WTC11 (cell line): ENCODE measurements at regions not wholly inside any gene's neighbourhood (a gene's known extent, or its start where the extent isn't known, plus 50 kb on each side); places are given as distances from the start of the nearest gene placed in this dataset.

Source experiments
- CBFB ChIP-seq: sonication (generic); formaldehyde crosslinking; IDR thresholded peaks from 2 replicates; pipeline ENCODE4 v1.8.1; 2022; ENCODE audit warnings: mild to moderate bottlenecking, low read depth, missing genetic modification reagents
- TP53 ChIP-seq: sonication (generic); formaldehyde crosslinking; IDR thresholded peaks from 2 replicates; pipeline ENCODE4 v1.8.1; 2023; ENCODE audit warnings: mild to moderate bottlenecking, missing genetic modification reagents
- ZBTB21 ChIP-seq: sonication (generic); formaldehyde crosslinking; IDR thresholded peaks from 2 replicates; pipeline ENCODE4 v1.8.1; 2023; ENCODE audit warnings: mild to moderate bottlenecking, missing genetic modification reagents, borderline replicate concordance
- TF ChIP-seq, protein P1 (sequence below): fragments of 200-600 bp; IDR thresholded peaks from 2 replicates; pipeline ENCODE4 v1.8.0; 2022; ENCODE audit warnings: antibody characterized with exemption
- TF ChIP-seq, protein P2 (sequence below): sonication (generic); formaldehyde crosslinking; conservative IDR thresholded peaks from 2 replicates; pipeline ENCODE4 v1.8.1; 2023; ENCODE audit warnings: mild to moderate bottlenecking, low read depth, missing genetic modification reagents, moderate library complexity
- TF ChIP-seq, protein P3 (sequence below): sonication (generic); formaldehyde crosslinking; IDR thresholded peaks from 2 replicates; pipeline ENCODE4 v1.8.0; 2022; ENCODE audit warnings: mild to moderate bottlenecking, missing genetic modification reagents
- TF ChIP-seq, protein P4 (sequence below): sonication (generic); formaldehyde crosslinking; IDR thresholded peaks from 2 replicates; pipeline ENCODE4 v1.8.1; 2023; ENCODE audit warnings: mild to moderate bottlenecking, missing genetic modification reagents

GRCh38 chr4:31674313-31674947 lies 954.3 kb downstream of the PCDH7 start:
- TF ChIP-seq CBFB (CRISPR knock-in tag) (no peak), TP53 (CRISPR knock-in tag) (no peak), ZBTB21 (CRISPR knock-in tag) (no peak)
- TF ChIP-seq, protein P1, sequence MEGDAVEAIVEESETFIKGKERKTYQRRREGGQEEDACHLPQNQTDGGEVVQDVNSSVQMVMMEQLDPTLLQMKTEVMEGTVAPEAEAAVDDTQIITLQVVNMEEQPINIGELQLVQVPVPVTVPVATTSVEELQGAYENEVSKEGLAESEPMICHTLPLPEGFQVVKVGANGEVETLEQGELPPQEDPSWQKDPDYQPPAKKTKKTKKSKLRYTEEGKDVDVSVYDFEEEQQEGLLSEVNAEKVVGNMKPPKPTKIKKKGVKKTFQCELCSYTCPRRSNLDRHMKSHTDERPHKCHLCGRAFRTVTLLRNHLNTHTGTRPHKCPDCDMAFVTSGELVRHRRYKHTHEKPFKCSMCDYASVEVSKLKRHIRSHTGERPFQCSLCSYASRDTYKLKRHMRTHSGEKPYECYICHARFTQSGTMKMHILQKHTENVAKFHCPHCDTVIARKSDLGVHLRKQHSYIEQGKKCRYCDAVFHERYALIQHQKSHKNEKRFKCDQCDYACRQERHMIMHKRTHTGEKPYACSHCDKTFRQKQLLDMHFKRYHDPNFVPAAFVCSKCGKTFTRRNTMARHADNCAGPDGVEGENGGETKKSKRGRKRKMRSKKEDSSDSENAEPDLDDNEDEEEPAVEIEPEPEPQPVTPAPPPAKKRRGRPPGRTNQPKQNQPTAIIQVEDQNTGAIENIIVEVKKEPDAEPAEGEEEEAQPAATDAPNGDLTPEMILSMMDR, result no peak
- TF ChIP-seq, protein P2, sequence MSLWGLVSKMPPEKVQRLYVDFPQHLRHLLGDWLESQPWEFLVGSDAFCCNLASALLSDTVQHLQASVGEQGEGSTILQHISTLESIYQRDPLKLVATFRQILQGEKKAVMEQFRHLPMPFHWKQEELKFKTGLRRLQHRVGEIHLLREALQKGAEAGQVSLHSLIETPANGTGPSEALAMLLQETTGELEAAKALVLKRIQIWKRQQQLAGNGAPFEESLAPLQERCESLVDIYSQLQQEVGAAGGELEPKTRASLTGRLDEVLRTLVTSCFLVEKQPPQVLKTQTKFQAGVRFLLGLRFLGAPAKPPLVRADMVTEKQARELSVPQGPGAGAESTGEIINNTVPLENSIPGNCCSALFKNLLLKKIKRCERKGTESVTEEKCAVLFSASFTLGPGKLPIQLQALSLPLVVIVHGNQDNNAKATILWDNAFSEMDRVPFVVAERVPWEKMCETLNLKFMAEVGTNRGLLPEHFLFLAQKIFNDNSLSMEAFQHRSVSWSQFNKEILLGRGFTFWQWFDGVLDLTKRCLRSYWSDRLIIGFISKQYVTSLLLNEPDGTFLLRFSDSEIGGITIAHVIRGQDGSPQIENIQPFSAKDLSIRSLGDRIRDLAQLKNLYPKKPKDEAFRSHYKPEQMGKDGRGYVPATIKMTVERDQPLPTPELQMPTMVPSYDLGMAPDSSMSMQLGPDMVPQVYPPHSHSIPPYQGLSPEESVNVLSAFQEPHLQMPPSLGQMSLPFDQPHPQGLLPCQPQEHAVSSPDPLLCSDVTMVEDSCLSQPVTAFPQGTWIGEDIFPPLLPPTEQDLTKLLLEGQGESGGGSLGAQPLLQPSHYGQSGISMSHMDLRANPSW (CRISPR knock-in tag), result no peak
- TF ChIP-seq, protein P3, sequence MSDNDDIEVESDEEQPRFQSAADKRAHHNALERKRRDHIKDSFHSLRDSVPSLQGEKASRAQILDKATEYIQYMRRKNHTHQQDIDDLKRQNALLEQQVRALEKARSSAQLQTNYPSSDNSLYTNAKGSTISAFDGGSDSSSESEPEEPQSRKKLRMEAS (CRISPR knock-in tag), result no peak
- TF ChIP-seq, protein P4, sequence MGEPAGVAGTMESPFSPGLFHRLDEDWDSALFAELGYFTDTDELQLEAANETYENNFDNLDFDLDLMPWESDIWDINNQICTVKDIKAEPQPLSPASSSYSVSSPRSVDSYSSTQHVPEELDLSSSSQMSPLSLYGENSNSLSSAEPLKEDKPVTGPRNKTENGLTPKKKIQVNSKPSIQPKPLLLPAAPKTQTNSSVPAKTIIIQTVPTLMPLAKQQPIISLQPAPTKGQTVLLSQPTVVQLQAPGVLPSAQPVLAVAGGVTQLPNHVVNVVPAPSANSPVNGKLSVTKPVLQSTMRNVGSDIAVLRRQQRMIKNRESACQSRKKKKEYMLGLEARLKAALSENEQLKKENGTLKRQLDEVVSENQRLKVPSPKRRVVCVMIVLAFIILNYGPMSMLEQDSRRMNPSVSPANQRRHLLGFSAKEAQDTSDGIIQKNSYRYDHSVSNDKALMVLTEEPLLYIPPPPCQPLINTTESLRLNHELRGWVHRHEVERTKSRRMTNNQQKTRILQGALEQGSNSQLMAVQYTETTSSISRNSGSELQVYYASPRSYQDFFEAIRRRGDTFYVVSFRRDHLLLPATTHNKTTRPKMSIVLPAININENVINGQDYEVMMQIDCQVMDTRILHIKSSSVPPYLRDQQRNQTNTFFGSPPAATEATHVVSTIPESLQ (CRISPR knock-in tag), result no peak
